SK-N-SH (cell line): ENCODE measurements at regions not wholly inside any gene's neighbourhood (a gene's known extent, or its start where the extent isn't known, plus 50 kb on each side); places are given as distances from the start of the nearest gene placed in this dataset.

ENCODE experiments used
- CTCF ChIA-PET: fragments of 300-600, 350-600 bp; formaldehyde crosslinking; extraction: SDS; loops from one replicate; lab custom pipeline; 2021; lab: Yijun Ruan, JAX
- POLR2A ChIA-PET: fragments of 350-600 bp; sonication (Branson Sonifier 250); formaldehyde crosslinking; extraction: SDS; loops from one replicate; lab custom pipeline; 2020; ENCODE audit warnings: antibody characterized with exemption, inconsistent platforms; lab: Yijun Ruan, JAX
- DNase-seq: peaks from one replicate; pipeline ENCODE4 v3.0.0; 2012
- H2AFZ ChIP-seq: fragments of 200-600 bp; sonication (generic); 2 replicates; pipeline ENCODE4 v1.8.1; 2016; ENCODE audit warnings: antibody characterized with exemption, mild to moderate bottlenecking, low read depth
- H3F3A ChIP-seq: fragments of 200-600 bp; sonication (generic); replicated peaks from 2 replicates; pipeline ENCODE3; 2016; ENCODE audit warnings: antibody characterized with exemption, mild to moderate bottlenecking; ENCODE audit not compliant: insufficient read depth
- H3K27ac ChIP-seq, 2 experiments: fragments of 200-500 bp in 1 of 2; fragments of 200-600 bp in 1 of 2; sonication (Bioruptor generic) in 1 of 2; sonication (generic), shearing (Covaris generic) in 1 of 2; 2 replicates each; pipeline versions ENCODE4 v1.5.1 to v1.6.1; 2014 to 2016; ENCODE audit warnings: low read depth in 2 of 2, inconsistent platforms in 1 of 2, low read length in 1 of 2, mild to moderate bottlenecking in 1 of 2, mixed read lengths in 1 of 2
- H3K27me3 ChIP-seq: fragments of 200-600 bp; sonication (generic), shearing (Covaris generic); 2 replicates; pipeline ENCODE4 v1.6.1; 2016; ENCODE audit warnings: mixed run types; ENCODE audit not compliant: insufficient read depth
- H3K36me3 ChIP-seq, 2 experiments: fragments of 200-500 bp in 1 of 2; fragments of 200-600 bp in 1 of 2; sonication (Bioruptor generic) in 1 of 2; sonication (generic) in 1 of 2; replicated peaks in 1 of 2; 2 replicates each; pipeline versions ENCODE3 to v1.5.1; 2014 to 2016; ENCODE audit warnings: low read length in 1 of 2, mild to moderate bottlenecking in 1 of 2; ENCODE audit not compliant: insufficient read depth in 2 of 2, control insufficient read depth in 1 of 2
- H3K4me1 ChIP-seq, 2 experiments: fragments of 200-500 bp in 1 of 2; fragments of 200-600 bp in 1 of 2; sonication (Bioruptor generic) in 1 of 2; sonication (generic), shearing (Covaris generic) in 1 of 2; 2 replicates each; pipeline versions ENCODE4 v1.5.1 to v1.6.1; 2014 to 2016; ENCODE audit warnings: low read depth in 1 of 2, low read length in 1 of 2, mixed run types in 1 of 2; ENCODE audit not compliant: insufficient read depth in 2 of 2, control insufficient read depth in 1 of 2
- H3K4me2 ChIP-seq: fragments of 200-600 bp; sonication (generic), shearing (Covaris generic); 2 replicates; pipeline ENCODE4 v1.6.1; 2017; ENCODE audit warnings: mixed run types
- H3K4me3 ChIP-seq, 2 experiments: fragments of 200-500 bp in 1 of 2; fragments of 200-600 bp in 1 of 2; sonication (Bioruptor generic) in 1 of 2; sonication (generic), shearing (Covaris generic) in 1 of 2; 2 replicates each; pipeline versions ENCODE4 v1.5.1 to v1.8.1; 2014 to 2016; ENCODE audit warnings: low read depth in 2 of 2, inconsistent platforms in 1 of 2, low read length in 1 of 2, mild to moderate bottlenecking in 1 of 2, mixed read lengths in 1 of 2, moderate library complexity in 1 of 2
- H3K79me2 ChIP-seq: fragments of 200-600 bp; sonication (generic); 2 replicates; pipeline ENCODE4 v1.8.1; 2017; ENCODE audit warnings: mild to moderate bottlenecking; ENCODE audit not compliant: insufficient read depth
- H3K9ac ChIP-seq: fragments of 200-600 bp; sonication (generic); 2 replicates; pipeline ENCODE4 v1.6.1; 2017; ENCODE audit warnings: mixed run types
- H3K9me2 ChIP-seq: fragments of 200-600 bp; sonication (generic); 2 replicates; pipeline ENCODE4 v1.6.1; 2017; ENCODE audit warnings: mixed run types
- H3K9me3 ChIP-seq: fragments of 200-600 bp; sonication (generic); 2 replicates; pipeline ENCODE4 v1.6.1; 2017; ENCODE audit warnings: mixed run types, mild to moderate bottlenecking, moderate library complexity
- H4K20me1 ChIP-seq: fragments of 200-600 bp; sonication (generic); 2 replicates; pipeline ENCODE4 v1.6.1; 2017; ENCODE audit warnings: mild to moderate bottlenecking, mixed run types; ENCODE audit not compliant: insufficient read depth
- CHD2 ChIP-seq: fragments of 150-350 bp; IDR thresholded peaks from 2 replicates; pipeline ENCODE4 v1.6.1; 2018; ENCODE audit warnings: low read length; ENCODE audit not compliant: partially characterized antibody
- ELF1 ChIP-seq: IDR thresholded peaks from 2 replicates; pipeline ENCODE4 v1.4.0; 2012
- EP300 ChIP-seq, 2 experiments: IDR thresholded peaks; 2 replicates each; pipeline versions ENCODE4 v1.4.0 to v1.6.1; 2012; ENCODE audit warnings: borderline replicate concordance in 1 of 2, low read depth in 1 of 2, low read length in 1 of 2
- FOXJ3 ChIP-seq: sonication (generic); formaldehyde crosslinking; IDR thresholded peaks from 2 replicates; pipeline ENCODE4 v1.5.1; 2020; ENCODE audit warnings: mild to moderate bottlenecking, missing genetic modification reagents
- NFIC ChIP-seq: IDR thresholded peaks from 2 replicates; pipeline ENCODE4 v1.4.0; 2012; ENCODE audit warnings: borderline replicate concordance
- NRF1 ChIP-seq: IDR thresholded peaks from 2 replicates; pipeline ENCODE4 v1.6.1; 2012; ENCODE audit warnings: low read depth, mild to moderate bottlenecking, low read length
- POLR2AphosphoS5 ChIP-seq: IDR thresholded peaks from 2 replicates; pipeline ENCODE4 v1.6.1; 2012; ENCODE audit warnings: low read depth, low read length
- RCOR1 ChIP-seq: fragments of 150-350 bp; IDR thresholded peaks from 2 replicates; pipeline ENCODE4 v1.6.1; 2017; ENCODE audit warnings: antibody characterized with exemption, low read length
- RXRA ChIP-seq: IDR thresholded peaks from 2 replicates; pipeline ENCODE4 v1.4.0; 2012; ENCODE audit warnings: low read depth, mild to moderate bottlenecking, borderline replicate concordance
- TAF1 ChIP-seq: IDR thresholded peaks from 2 replicates; pipeline ENCODE4 v1.6.1; 2012; ENCODE audit warnings: low read depth, mild to moderate bottlenecking, low read length, moderate library complexity, borderline replicate concordance
- TCF12 ChIP-seq: IDR thresholded peaks from 2 replicates; pipeline ENCODE4 v1.4.0; 2012
- TEAD4 ChIP-seq: IDR thresholded peaks from 2 replicates; pipeline ENCODE4 v1.4.0; 2012; ENCODE audit warnings: mild to moderate bottlenecking, borderline replicate concordance; ENCODE audit not compliant: insufficient read depth
- WGBS: methylation state at CpG from one replicate; pipeline ENCODE4 v1.1.6; 2017; ENCODE audit warnings: low lambda C conversion rate; 5-methylcytosine and 5-hydroxymethylcytosine counted together
- TF ChIP-seq, protein P1 (sequence below): IDR thresholded peaks from 2 replicates; pipeline ENCODE4 v1.4.0; 2012; ENCODE audit warnings: low read depth
- TF ChIP-seq, protein P2 (sequence below): fragments of 200-600 bp; sonication (generic); IDR thresholded peaks from 2 replicates; pipeline ENCODE4 v1.6.1; 2017; ENCODE audit warnings: antibody characterized with exemption, mild to moderate bottlenecking, moderate library complexity
- TF ChIP-seq, protein P3 (sequence below): IDR thresholded peaks from 2 replicates; pipeline ENCODE4 v1.4.0; 2012; ENCODE audit warnings: low read depth, borderline replicate concordance
- TF ChIP-seq, protein P4 (sequence below): IDR thresholded peaks from 2 replicates; pipeline ENCODE4 v1.4.0; 2012; ENCODE audit warnings: low read depth, borderline replicate concordance
- TF ChIP-seq, protein P5 (sequence below): IDR thresholded peaks from 2 replicates; pipeline ENCODE4; 2012
- TF ChIP-seq, protein P6 (sequence below): fragments of 150-350 bp; IDR thresholded peaks from 2 replicates; pipeline ENCODE4 v1.6.1; 2016; ENCODE audit warnings: mild to moderate bottlenecking, low read depth, low read length

DNA sequence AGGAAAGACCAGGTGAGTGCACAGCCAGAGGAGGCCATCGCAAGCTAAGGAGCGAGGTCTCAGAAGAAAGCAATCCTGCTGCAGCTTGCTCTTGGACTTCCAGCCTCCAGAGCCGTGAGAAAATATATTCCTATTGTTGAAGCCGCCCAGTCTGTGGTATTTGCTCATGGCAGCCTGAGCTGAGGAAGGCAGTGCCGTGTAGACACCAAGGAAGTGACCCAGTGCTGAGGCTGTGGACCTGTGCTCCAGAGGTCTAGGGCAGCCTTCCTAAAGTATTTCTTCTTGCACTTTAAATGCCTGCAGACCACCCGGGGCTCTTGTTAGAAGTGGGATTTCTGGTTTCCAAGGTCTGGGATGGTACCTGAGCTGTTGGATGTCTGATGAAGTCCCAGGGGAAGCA lies 158.5 kb upstream of the KL start:
- H3K4me2 ChIP-seq = no peak overlapping the region
- H3F3A ChIP-seq = no peaks in the 10 kb centered on the region
- H2AFZ ChIP-seq = no peak overlapping the region
- H3K27me3 ChIP-seq = no peaks in the 10 kb centered on the region
- no peak overlapping the region for H3K9ac ChIP-seq
- H3K4me3 ChIP-seq = no peak overlapping the region
- no peaks in the 10 kb centered on the region for H3K36me3 ChIP-seq
- no peaks in the 10 kb centered on the region for H4K20me1 ChIP-seq
- no peak for DNase-seq
- ChIA-PET CTCF (no interaction called here), POLR2A (no interaction called here)
- H3K4me1 ChIP-seq = no peaks in the 10 kb centered on the region
- WGBS = 50% methylated on average over 4 of the region's 6 CpGs
- TF ChIP-seq, protein P1, sequence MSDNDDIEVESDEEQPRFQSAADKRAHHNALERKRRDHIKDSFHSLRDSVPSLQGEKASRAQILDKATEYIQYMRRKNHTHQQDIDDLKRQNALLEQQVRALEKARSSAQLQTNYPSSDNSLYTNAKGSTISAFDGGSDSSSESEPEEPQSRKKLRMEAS = no peak
- no peak for TF ChIP-seq TAF1
- no peak for TF ChIP-seq TEAD4
- no peak for TF ChIP-seq ELF1
- TF ChIP-seq NFIC = no peak
- TF ChIP-seq, protein P2, sequence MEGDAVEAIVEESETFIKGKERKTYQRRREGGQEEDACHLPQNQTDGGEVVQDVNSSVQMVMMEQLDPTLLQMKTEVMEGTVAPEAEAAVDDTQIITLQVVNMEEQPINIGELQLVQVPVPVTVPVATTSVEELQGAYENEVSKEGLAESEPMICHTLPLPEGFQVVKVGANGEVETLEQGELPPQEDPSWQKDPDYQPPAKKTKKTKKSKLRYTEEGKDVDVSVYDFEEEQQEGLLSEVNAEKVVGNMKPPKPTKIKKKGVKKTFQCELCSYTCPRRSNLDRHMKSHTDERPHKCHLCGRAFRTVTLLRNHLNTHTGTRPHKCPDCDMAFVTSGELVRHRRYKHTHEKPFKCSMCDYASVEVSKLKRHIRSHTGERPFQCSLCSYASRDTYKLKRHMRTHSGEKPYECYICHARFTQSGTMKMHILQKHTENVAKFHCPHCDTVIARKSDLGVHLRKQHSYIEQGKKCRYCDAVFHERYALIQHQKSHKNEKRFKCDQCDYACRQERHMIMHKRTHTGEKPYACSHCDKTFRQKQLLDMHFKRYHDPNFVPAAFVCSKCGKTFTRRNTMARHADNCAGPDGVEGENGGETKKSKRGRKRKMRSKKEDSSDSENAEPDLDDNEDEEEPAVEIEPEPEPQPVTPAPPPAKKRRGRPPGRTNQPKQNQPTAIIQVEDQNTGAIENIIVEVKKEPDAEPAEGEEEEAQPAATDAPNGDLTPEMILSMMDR = no peak
- no peak for TF ChIP-seq RXRA
- TF ChIP-seq TCF12 = no peak
- H3K9me3 ChIP-seq = no peaks in the 10 kb centered on the region
- H3K27ac ChIP-seq = no peak overlapping the region
- no peaks in the 10 kb centered on the region for H3K9me2 ChIP-seq
- no peaks in the 10 kb centered on the region for H3K79me2 ChIP-seq

DNA sequence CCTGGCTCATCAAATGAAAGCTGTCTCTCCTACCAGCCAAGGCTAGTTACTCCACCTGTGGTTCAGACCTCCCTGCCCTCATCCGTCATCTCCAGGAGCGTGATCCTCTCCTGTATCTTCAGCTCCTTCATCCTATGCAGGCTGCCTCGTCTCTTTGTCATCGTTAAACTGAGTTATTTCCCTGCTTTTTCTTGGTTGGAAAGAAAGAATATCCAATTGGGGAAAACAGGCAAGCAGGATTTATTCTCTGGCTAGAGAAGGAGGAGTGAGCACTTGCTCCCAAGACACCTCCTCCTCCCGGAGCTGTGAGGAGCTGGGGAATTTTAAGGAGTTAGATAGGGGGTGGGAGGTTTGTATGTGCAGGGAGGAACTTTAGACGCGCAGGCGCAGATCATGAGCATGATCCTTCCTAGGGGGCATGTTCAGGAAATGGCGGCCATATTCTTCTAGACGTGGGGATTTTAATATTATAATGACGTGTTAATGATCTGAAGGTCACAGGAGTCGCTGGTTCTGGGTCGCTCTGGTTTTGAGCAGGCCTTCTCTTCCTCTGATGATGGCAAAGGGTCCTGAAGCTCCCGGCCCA lies 156.4 kb upstream of the KL start:
- Histone ChIP-seq H3K9ac (no peak overlapping the region), H3K4me3 (no peak overlapping the region), H3F3A (no peaks in the 10 kb centered on the region), H3K27ac (no peak overlapping the region), H3K36me3 (no peaks in the 10 kb centered on the region), H3K4me2 (no peak overlapping the region), H3K27me3 (no peaks in the 10 kb centered on the region), H3K9me3 (no peaks in the 10 kb centered on the region), H3K79me2 (no peaks in the 10 kb centered on the region), H3K9me2 (no peaks in the 10 kb centered on the region), H3K4me1 (no peaks in the 10 kb centered on the region), H2AFZ (no peak overlapping the region), H4K20me1 (no peaks in the 10 kb centered on the region)
- no peak for DNase-seq
- ChIA-PET CTCF (interaction anchor here (1.2 kb wide), 1 partner anchor 36 kb away, joined by 3 read pairs; no protein-coding TSS in a partner anchor), POLR2A (no interaction called here)
- 76% methylated on average over 13 of the region's 14 CpGs for WGBS
- TF ChIP-seq TEAD4 (no peak), EP300 (IDR thresholded peaks at IDR 0.05; ENCODE audit: borderline replicate concordance in 1 of 2, low read depth in 1 of 2, low read length in 1 of 2) (no peak), RCOR1 (no peak), NRF1 (no peak), NFIC (no peak), RXRA (no peak), ELF1 (no peak), POLR2AphosphoS5 (no peak), CHD2 (no peak), FOXJ3 (CRISPR knock-in tag) (no peak)
- TF ChIP-seq, protein P2 = no peak
- TF ChIP-seq, protein P3, sequence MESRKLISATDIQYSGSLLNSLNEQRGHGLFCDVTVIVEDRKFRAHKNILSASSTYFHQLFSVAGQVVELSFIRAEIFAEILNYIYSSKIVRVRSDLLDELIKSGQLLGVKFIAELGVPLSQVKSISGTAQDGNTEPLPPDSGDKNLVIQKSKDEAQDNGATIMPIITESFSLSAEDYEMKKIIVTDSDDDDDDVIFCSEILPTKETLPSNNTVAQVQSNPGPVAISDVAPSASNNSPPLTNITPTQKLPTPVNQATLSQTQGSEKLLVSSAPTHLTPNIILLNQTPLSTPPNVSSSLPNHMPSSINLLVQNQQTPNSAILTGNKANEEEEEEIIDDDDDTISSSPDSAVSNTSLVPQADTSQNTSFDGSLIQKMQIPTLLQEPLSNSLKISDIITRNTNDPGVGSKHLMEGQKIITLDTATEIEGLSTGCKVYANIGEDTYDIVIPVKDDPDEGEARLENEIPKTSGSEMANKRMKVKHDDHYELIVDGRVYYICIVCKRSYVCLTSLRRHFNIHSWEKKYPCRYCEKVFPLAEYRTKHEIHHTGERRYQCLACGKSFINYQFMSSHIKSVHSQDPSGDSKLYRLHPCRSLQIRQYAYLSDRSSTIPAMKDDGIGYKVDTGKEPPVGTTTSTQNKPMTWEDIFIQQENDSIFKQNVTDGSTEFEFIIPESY = no peak
- TF ChIP-seq, protein P4, sequence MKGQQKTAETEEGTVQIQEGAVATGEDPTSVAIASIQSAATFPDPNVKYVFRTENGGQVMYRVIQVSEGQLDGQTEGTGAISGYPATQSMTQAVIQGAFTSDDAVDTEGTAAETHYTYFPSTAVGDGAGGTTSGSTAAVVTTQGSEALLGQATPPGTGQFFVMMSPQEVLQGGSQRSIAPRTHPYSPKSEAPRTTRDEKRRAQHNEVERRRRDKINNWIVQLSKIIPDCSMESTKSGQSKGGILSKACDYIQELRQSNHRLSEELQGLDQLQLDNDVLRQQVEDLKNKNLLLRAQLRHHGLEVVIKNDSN = no peak
- TF ChIP-seq, protein P5, sequence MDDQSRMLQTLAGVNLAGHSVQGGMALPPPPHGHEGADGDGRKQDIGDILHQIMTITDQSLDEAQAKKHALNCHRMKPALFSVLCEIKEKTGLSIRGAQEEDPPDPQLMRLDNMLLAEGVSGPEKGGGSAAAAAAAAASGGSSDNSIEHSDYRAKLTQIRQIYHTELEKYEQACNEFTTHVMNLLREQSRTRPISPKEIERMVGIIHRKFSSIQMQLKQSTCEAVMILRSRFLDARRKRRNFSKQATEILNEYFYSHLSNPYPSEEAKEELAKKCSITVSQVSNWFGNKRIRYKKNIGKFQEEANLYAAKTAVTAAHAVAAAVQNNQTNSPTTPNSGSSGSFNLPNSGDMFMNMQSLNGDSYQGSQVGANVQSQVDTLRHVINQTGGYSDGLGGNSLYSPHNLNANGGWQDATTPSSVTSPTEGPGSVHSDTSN = no peak
- TF ChIP-seq, protein P6, sequence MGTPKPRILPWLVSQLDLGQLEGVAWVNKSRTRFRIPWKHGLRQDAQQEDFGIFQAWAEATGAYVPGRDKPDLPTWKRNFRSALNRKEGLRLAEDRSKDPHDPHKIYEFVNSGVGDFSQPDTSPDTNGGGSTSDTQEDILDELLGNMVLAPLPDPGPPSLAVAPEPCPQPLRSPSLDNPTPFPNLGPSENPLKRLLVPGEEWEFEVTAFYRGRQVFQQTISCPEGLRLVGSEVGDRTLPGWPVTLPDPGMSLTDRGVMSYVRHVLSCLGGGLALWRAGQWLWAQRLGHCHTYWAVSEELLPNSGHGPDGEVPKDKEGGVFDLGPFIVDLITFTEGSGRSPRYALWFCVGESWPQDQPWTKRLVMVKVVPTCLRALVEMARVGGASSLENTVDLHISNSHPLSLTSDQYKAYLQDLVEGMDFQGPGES = no peak
